Loucy (cell line): ENCODE measurements at regions not wholly inside any gene's neighbourhood (a gene's known extent, or its start where the extent isn't known, plus 50 kb on each side); places are given as distances from the start of the nearest gene placed in this dataset.

Source experiments
- H2AFZ ChIP-seq: fragments of 200-600 bp; sonication (generic); 2 replicates; pipeline ENCODE4 v1.6.0; 2016; ENCODE audit warnings: antibody characterized with exemption, mild to moderate bottlenecking, low read length, moderate library complexity
- H3F3A ChIP-seq: fragments of 200-600 bp; 2 replicates; pipeline ENCODE4 v1.6.0; 2016; ENCODE audit warnings: antibody characterized with exemption, low read depth, mild to moderate bottlenecking
- H3K27me3 ChIP-seq: fragments of 200-600 bp; sonication (generic); 2 replicates; pipeline ENCODE4 v1.6.1; 2014; ENCODE audit warnings: low read length, mild to moderate bottlenecking; ENCODE audit not compliant: insufficient read depth, poor library complexity, severe bottlenecking
- H3K36me3 ChIP-seq: fragments of 200-600 bp; sonication (generic); 2 replicates; pipeline ENCODE4 v1.6.1; 2016; ENCODE audit warnings: low read length; ENCODE audit not compliant: insufficient read depth
- H3K4me1 ChIP-seq: fragments of 200-600 bp; sonication (generic); 2 replicates; pipeline ENCODE4 v1.5.1; 2014; ENCODE audit warnings: low read length, mild to moderate bottlenecking; ENCODE audit not compliant: insufficient read depth, poor library complexity, severe bottlenecking
- H3K4me2 ChIP-seq: fragments of 200-600 bp; sonication (generic); 2 replicates; pipeline ENCODE4 v1.6.0; 2014; ENCODE audit warnings: antibody characterized with exemption, low read length, low read depth, mild to moderate bottlenecking; ENCODE audit not compliant: poor library complexity, severe bottlenecking
- H3K4me3 ChIP-seq: fragments of 200-600 bp; sonication (generic); 2 replicates; pipeline ENCODE4 v1.5.1; 2014; ENCODE audit warnings: low read length, mild to moderate bottlenecking, mixed read lengths; ENCODE audit not compliant: poor library complexity, severe bottlenecking
- H3K79me2 ChIP-seq: fragments of 200-600 bp; sonication (generic); 2 replicates; pipeline ENCODE4 v1.6.1; 2014; ENCODE audit warnings: low read length; ENCODE audit not compliant: insufficient read depth
- H3K9ac ChIP-seq: fragments of 200-600 bp; sonication (generic); 2 replicates; pipeline ENCODE4 v1.6.0; 2014; ENCODE audit warnings: mild to moderate bottlenecking, low read depth, low read length, moderate library complexity; ENCODE audit not compliant: poor library complexity, severe bottlenecking
- H3K9me2 ChIP-seq: fragments of 200-600 bp; sonication (generic); replicated peaks from 2 replicates; pipeline ENCODE4 v1.6.1; 2016; ENCODE audit warnings: low read depth, low read length, mixed read lengths
- H3K9me3 ChIP-seq: fragments of 200-600 bp; sonication (generic); 2 replicates; pipeline ENCODE4 v1.6.1; 2014; ENCODE audit warnings: mild to moderate bottlenecking, antibody characterized with exemption, low read length, low read depth; ENCODE audit not compliant: insufficient read depth
- H4K20me1 ChIP-seq: fragments of 200-600 bp; sonication (generic); 2 replicates; pipeline ENCODE4 v1.6.0; 2014; ENCODE audit warnings: antibody characterized with exemption, low read length, mild to moderate bottlenecking; ENCODE audit not compliant: insufficient read depth, poor library complexity, severe bottlenecking
- CTCF ChIP-seq: fragments of 200-600 bp; sonication (generic); conservative IDR thresholded peaks from 2 replicates; pipeline ENCODE4 v1.5.1; 2014; ENCODE audit warnings: mild to moderate bottlenecking, antibody characterized with exemption, low read length
- EZH2phosphoT487 ChIP-seq: fragments of 200-600 bp; IDR thresholded peaks from 2 replicates; pipeline ENCODE4 v1.6.1; 2018; ENCODE audit warnings: antibody characterized with exemption, mild to moderate bottlenecking, moderate library complexity, borderline replicate concordance

GRCh38 chr6:103872678-103873077, 987.0 kb downstream of the HACE1 start:
- H3K9me2 ChIP-seq, result no peaks in the 10 kb centered on the region
- no peak overlapping the region for H3K9ac ChIP-seq
- H4K20me1 ChIP-seq, result no peaks in the 10 kb centered on the region
- H3K4me1 ChIP-seq, result no peaks in the 10 kb centered on the region
- no peaks in the 10 kb centered on the region for H3K27me3 ChIP-seq
- no peaks in the 10 kb centered on the region for H3K9me3 ChIP-seq
- H3K36me3 ChIP-seq, result no peaks in the 10 kb centered on the region
- H3K4me3 ChIP-seq, result no peak overlapping the region
- TF ChIP-seq EZH2phosphoT487, result no peak
- TF ChIP-seq CTCF, result no peak
- H3K4me2 ChIP-seq, result no peak overlapping the region
- no peaks in the 10 kb centered on the region for H3F3A ChIP-seq
- no peaks in the 10 kb centered on the region for H3K79me2 ChIP-seq
- H2AFZ ChIP-seq, result no peak overlapping the region

GRCh38 chr6:103872233-103872632, 987.5 kb downstream of the HACE1 start:
- Histone ChIP-seq H3K9me2 (no peaks in the 10 kb centered on the region), H3K79me2 (no peaks in the 10 kb centered on the region), H4K20me1 (no peaks in the 10 kb centered on the region), H3F3A (no peaks in the 10 kb centered on the region), H2AFZ (no peak overlapping the region), H3K4me1 (no peaks in the 10 kb centered on the region), H3K27me3 (no peaks in the 10 kb centered on the region), H3K9me3 (no peaks in the 10 kb centered on the region), H3K4me2 (no peak overlapping the region), H3K4me3 (no peak overlapping the region), H3K36me3 (no peaks in the 10 kb centered on the region), H3K9ac (no peak overlapping the region)
- TF ChIP-seq EZH2phosphoT487 (no peak), CTCF (no peak)

GRCh38 chr6:103870970-103871369, 988.7 kb downstream of the HACE1 start:
- no peaks in the 10 kb centered on the region for H3K27me3 ChIP-seq
- H3K36me3 ChIP-seq, result no peaks in the 10 kb centered on the region
- H3F3A ChIP-seq, result no peaks in the 10 kb centered on the region
- H2AFZ ChIP-seq, result no peak overlapping the region
- H3K9ac ChIP-seq, result no peak overlapping the region
- H3K79me2 ChIP-seq, result no peaks in the 10 kb centered on the region
- TF ChIP-seq CTCF, result no peak
- no peak overlapping the region for H3K4me3 ChIP-seq
- H3K9me3 ChIP-seq, result no peaks in the 10 kb centered on the region
- no peaks in the 10 kb centered on the region for H3K4me1 ChIP-seq
- no peaks in the 10 kb centered on the region for H4K20me1 ChIP-seq
- no peak overlapping the region for H3K4me2 ChIP-seq
- no peaks in the 10 kb centered on the region for H3K9me2 ChIP-seq
